Islet precursor cell (in vitro differentiated cells): ENCODE measurements at regions not wholly inside any gene's neighbourhood (a gene's known extent, or its start where the extent isn't known, plus 50 kb on each side); places are given as distances from the start of the nearest gene placed in this dataset.

ENCODE experiments used
- DNase-seq: peaks from one replicate; pipeline ENCODE4 v3.0.0-alpha.2; 2018

DNA sequence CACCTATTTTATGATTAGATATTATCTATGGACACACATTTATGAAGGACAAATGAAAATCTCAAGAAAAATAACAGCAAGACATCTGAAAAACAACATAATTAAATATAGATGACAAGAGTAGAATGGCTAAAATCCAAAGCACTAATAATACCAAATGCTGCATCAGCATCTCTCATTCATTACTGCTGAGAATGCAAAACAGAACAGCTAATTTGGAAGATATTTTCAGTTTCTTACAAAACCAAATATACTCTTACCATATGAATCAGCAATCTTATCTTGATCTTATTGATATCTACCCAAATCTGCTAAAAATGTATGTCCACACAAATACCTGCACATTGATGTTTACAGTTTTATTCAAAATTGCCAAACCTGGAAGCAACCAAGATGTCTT lies 829.1 kb upstream of the MIR17HG start:
- no peak for DNase-seq

DNA sequence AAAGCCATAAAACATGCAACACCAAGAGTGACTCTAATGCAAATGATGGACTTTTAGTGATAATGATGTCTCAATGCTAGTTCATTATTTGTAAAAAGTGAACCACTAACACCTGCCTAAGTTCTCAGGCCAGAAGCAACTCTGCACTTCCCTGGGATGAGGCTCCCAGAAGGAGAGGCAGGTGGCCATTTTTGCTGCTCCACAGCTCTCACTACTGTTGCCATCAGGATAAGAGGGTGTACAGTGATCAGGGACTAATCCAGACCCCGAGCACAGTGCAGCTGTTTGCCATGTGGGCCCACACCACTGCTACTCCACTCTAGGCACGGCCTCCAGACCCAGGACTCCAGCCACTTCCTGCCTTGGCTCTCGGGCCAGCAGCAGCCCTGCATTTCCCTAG lies 828.3 kb upstream of the MIR17HG start:
- DNase-seq = no peak

DNA sequence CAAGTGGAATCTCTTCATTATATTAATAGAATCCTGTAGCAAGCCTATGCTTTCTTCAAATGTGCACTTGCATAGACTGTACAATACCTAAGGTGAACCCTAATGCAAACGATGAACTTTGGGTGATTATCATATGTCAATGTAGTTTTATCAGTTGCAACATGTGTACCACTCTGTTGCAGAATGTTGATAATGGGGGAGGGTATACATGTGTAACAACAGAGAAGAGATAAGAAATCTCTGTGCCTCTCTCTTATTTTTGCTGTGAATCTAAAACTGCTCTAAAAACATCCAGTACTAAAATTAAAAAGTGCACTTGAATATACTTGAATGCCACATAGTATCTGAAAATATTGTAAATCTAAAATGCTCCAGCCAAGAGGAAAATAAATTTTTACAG lies 820.8 kb upstream of the MIR17HG start:
- no peak for DNase-seq

DNA sequence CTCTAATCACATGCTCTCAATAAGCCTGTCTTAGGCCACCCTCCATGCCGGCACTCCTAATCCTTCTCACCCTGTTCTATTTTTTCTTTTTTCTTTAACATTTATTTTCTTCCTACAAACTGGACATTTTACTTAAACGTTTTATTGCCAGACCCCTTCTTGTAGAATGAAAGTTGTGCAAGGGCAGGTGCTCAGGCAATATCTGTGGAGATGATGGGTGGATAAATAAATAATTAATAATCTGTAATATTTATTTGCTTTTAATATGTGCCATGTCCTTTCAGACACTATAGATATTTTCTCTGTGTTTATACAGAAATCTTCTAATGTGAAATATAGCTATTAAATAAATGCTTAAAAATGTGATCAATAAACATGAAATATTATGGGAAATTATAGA lies 815.7 kb upstream of the MIR17HG start:
- no peak for DNase-seq

DNA sequence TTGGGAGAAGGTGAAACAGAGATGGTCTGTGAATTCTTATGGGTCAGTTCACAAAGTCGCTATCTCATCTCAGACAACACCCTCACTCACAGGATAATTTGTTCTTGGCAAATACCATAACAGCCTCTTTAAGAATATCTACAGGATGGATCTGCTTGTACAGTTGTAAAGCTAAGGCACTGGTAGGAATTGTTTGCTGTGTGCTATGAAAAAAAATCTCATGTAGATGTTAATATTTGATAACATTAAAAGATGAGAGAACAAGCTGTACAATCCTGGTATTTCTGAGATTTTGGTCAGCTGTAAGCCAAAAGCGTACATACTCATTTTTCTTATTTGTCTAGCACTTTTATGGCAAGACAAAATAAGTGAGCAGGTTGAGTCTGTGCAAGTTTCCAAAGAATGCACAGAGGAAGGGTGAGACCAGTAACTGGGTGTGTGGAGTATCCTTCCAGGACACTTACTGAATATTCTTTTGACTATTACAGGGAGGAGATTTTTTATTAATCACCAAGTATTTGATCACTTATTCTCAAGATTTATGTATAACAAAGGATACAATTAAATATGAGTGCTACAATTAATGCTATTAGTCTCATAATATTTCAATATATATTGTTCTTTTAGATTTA lies 814.5 kb upstream of the MIR17HG start:
- no peak for DNase-seq

DNA sequence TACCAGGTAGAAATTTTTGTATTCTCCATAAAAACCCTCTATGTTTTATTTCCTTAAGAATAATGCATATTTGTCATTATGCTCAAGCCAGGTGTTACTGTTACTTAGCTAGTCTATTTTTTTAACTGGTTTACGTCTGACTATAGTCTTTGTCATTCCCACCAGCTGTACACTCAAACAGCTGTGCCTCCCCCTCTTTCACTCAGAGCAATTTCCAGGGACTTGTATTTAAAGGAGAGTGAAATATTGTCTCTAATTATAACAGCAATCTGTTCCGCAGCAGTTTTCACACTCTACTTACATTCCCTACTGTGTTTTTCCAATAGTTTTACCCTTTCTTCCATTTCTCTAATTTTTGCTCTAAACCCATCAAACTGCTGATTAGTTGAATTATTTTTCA lies 813.6 kb upstream of the MIR17HG start:
- DNase-seq = no peak

DNA sequence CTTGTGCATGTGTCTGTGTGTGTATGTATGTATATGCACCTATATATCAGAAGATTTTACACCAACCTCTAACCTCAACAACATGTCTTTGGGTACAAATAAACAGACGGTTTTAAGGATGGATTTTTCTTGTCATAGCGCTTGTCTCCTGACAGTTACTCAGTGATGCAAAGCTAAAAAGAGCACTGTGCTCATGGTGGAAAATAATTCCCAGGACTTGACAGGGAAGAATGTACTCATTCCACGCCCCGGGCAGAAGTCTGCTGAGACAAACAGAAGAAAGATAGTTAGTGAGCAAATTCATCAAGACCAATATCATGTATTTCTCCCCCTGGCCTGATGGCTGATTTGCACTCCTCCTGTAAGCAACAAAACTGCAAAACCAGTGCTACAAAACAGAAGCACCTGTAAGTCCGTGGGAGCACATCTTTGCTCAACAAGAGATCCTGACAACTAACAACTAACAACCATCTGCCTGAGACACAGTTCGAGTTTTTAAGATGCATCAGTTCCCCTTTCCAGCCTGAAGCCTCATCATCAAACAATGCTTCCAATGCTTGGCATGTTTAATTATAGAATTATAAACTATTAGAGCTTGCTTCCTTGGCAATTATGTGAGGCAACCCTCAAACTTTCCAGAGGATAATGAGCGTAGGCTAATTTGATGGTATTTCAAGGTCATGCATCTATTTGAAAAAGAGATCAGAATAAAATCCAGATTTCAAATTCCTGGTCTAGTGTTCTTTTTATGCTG lies 812.7 kb upstream of the MIR17HG start:
- DNase-seq = no peak

DNA sequence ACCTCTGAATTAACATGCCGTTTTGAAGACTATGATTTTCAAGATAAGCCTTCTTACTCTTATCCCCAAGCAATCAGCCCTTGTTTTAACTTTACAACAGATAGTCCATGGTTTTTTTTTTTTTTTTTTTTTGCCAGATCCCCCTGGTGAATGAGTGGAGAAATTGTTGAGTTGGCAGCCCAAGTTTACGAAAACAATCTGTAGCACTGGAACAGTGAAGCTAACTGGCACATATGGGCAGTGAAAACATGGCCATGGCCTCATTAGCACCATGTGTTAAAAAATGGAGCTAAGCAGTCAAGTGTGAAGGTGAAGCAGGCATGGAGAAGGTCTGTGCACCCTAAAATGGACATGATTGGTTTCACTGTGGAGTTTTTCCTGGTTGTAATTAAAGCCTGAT lies 812.1 kb upstream of the MIR17HG start:
- no peak for DNase-seq

DNA sequence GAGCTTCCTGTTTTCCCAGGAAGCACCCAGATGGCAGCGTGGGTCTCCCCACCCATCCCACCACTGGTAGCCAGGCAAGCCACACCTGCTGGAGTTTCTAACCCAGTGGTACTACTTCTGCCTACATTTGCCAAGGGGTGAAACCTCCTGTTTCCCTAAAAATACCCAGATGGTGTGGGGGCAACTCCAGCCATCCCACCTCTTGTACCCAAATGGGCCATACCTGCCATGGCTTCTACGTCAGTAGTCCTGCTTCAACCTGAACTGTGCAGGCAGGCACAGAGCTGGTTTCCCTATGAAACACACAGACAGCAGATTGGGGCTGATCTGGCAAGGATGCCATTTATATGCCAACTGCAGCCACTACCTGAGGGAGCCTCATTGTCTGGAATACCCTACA lies 809.4 kb upstream of the MIR17HG start:
- no peak for DNase-seq

DNA sequence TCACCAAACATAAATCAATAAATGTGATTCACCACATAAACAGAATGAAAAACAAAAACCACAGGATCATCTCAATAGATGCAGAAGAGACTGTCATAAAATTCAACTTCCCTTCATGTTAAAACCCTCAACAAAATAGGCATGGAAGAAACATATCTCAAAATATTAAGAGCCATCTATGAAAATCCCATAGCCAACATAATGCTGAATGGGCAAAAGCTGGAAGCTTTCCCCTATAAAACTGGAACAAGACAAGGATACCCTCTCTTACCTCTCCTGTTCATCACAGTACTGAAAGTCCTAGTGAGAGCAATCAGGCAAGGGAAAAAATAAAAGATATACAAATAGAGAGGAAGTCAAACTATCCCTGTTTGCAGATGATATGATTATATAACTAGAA lies 806.1 kb upstream of the MIR17HG start:
- no peak for DNase-seq

DNA sequence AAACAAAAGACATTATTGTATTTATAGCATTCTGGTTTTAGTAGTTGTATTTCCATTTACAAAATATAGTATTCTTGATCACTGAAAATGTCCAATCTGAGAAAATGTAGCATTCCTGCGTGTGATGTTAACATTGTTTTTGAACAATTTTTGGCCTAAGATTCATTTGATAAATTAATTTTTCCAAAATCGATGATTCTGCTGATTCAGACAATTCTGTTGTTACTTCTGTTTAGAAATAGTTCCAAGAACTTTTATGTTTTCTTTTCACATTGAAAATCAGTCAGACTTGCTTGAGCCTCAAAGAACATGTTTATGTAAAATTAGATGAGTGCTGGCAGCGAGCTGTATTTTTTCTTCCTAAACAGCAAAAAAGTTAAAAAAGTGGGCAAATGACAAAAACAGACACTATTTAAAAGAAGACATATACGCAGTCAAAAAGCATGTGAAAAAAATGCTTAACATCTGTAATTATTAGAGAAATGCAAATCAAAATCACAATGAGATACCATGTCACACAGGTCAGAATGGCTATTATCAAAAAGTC lies 804.5 kb upstream of the MIR17HG start:
- no peak for DNase-seq

DNA sequence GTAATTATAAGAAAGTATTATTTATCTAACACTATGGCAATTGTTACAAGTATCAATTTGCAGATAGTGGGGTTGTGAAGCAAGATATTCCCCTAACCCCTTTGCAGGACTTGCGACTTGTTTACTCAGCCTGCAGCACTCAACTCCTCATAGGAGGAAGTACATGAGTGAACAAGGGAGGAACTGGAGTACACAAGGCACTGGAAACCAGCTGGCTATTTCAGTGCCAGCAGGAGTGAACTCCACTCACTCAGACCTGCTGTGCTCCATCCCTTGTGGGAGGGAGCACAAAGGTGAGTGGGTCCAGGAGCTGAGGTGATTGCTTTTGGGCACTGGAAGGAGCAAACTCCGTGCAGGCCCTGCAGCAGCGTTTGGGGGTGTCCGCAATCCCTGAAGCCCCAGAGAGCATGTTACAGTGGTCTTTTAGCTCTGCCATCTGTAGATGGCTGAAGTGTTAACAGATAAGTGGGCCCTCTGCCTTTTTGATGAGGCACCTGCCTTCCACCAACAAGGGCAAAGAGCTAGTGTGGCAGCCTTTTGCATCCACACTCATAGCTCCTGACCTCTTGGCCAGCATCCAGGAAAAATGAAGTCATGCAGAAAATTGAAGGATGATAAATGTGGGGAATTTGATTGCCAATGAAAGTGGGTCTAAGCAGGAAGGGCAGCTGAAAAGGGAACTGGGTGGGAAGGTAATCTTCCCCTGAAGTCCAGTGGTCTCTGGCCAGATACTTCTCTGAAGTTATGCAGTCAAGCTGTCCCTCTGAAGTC lies 802.2 kb upstream of the MIR17HG start:
- no peak for DNase-seq

DNA sequence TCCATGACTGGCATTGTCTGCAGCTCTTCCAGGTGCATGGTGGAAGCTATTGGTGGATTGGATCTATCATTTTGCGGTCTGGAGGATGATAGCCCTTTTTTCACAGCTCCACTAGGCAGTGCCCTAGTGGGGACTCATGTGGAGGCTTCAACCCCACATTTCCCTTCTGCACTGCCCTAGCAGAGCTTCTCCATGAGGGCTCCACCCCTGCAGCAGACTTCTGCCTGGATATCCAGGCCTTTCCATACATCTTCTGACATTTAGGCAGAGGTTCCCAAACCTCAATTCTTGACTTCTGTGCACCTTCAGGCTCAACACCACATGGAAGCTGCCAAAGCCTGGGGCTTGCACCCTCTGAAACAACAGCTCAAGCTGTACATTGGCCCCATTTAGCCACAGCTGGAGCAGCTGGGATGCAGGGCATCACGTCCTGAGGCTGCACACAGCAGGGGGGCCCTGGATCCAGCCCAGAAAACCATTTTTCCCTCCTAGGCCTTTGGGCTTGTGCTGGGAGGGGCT lies 800.2 kb upstream of the MIR17HG start:
- no peak for DNase-seq

DNA sequence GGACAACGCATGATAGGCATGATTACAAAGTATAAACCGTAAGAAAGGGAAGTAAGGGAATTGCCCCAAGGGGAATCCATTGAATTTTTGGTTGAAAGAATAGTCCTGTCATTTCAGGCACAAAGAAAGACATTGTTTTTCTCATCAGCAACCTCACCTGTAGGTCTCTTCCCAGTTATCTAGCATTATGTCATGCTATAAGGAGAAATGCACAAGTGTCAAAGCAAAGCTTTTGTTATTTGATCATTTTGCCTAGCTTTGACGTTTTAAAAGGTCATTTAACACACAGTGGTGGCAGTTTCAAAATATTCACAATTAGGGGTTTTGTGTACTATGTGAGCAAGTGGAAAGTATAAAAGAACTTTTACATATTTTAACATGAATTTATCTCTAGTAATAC lies 796.2 kb upstream of the MIR17HG start:
- DNase-seq = no peak

DNA sequence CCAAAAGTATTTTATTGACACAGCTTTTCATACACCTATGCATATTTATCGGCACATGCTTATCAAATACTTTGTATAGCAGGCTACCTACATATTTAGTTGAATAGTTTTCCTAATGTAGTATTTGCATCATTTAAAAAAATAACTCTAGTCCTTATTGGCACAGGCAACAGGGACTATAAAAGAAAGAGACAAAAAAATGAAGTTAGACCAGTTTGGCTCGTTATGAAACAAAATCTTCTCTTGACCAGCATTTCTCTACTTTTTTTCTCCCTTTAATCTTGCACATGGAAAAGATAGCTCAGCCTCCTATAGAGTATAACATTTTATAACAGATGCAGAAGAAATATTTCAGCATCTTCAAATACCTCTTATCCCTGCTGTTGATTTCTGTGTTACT lies 794.8 kb upstream of the MIR17HG start:
- no peak for DNase-seq

DNA sequence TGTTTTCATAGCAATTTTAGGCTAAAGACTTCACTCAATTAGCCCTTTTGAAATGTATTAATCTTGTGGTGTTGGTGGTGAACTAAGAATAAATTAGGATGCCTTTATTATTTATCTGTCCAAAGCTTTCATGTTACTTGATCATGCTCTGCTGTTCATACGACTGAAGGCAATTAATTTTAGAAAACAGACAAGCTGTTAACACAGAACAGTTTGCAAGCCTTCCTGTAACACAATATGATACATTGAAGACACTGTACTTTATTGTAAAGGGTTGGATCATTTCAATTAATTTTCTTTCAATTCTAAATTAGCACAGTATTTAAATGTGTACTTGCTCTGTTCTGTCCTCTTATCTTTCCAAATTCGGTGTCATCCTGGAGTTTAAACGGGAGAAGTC lies 794.3 kb upstream of the MIR17HG start:
- no peak for DNase-seq

DNA sequence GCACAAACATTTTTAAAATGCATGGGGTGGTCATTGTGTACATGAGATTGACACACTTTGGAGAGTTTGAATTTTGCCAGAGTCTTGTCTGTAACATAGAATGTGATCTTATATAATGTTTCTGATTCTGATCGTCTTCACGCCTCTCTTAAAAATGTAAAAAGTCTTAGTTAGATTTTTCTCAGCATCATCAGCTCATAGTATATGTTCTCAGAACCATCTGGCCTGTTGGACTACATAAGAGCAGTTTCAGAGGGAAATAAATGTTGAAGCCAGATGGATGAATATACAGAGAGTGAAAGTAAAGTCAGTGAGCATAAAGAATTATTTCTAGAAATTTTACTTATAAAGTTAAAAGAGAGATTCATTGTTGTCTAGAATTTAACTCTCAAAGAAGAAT lies 789.9 kb upstream of the MIR17HG start:
- DNase-seq = no peak

DNA sequence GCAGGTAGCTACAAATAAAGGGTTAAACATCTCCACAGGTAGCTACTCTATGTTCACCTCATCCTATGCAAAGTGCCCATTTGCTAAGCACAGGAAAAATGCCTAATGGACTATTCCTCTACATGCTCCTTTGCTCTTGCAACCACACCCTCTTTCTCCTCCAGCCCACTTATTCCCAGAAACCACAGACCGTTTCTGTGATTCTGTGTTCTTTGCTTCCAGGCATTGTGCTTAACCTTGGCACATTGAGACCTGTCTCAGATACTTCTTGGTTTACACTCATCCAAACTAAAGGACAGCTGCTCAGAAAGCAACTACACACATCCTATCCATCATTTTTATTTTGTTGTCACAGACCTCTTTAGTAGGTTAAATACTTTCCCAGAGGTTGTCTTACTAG lies 785.0 kb upstream of the MIR17HG start:
- DNase-seq = no peak

DNA sequence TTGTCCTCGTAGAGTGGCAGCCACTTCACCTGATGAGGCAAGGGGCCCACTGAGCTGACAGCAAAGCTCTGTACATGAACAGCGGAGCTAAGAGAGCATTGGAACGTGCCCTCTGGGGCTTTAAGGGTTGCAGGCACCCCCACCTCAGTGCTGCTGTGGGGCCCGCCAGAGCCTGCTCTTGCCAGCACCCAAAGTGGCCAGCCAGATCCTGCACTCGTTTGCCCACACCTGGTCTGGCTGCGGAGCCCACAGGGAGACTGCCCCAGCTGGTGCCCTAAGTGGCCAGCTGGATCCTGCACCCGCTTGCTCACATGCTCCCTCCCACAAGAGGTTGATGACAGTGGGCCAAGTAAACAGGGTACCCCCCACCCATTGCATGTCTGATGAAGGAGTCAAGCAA lies 783.4 kb upstream of the MIR17HG start:
- no peak for DNase-seq

DNA sequence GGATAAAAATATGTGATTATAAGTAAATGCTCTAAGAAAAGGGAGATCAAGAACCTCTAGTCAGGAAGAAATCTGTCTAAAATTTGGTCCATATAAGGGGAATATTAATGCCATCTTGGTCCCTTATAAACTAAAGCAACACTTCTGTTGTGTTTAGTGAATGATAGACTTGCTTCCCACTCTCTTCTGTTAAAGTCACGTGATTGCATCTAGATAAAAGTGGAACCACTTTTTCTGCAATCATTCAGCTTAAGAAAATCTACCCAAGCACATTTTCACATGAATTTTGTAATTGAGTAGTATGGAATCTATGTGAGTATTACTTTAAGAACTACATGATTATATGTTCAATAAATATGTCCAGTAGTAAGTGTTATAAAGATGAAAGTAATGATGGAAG lies 782.9 kb upstream of the MIR17HG start:
- no peak for DNase-seq

DNA sequence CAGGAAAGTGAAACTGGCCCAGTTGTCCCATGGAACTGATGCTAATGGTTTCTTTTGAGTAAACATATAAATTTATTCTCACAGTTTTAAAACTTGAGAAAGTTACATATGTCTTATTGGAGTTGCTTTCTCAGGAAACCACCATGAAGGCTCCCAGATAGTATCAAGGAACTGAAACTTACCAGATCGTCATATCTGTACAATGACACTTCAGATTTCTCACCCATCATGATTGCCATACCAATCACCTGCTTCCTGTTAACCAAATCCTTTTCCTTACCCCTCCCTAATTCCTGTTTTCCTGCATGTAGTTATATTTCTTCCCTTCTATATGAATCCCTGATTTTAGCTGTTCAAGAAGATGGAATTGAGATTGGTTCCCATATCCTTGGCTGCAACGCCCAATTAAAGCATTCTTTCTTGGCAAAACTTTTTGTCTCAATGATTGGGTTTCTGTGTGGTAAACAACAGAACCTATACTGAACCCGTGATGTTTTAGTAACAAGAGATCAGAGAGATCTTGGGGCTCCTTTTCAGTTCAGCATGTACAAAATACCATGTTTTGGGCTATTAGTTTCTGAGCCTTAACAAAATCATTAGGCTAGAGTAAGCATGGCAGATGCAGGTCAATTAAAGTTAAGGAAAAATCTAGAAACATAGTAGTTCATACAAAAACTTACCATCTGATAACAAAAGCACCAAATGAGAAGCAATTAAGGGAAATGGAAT lies 781.3 kb upstream of the MIR17HG start:
- no peak for DNase-seq

DNA sequence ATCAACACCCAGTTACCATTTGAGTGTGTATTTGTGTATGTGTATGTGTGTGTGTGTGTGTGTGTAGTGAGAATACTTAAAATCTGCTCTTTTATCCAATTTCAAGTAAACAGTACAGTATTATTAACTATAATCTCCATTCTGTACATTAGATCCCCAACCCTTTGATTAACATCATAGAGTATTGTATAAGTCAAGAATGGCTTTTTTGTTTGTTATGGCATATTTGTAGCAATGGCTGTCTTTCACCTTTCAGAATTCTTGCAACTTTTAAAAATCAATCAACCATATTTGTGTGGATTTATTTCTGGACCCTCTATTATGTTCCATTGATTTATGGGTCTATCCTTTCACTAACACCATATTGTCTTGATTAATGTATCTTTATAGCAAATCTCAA lies 779.3 kb upstream of the MIR17HG start:
- DNase-seq = no peak

DNA sequence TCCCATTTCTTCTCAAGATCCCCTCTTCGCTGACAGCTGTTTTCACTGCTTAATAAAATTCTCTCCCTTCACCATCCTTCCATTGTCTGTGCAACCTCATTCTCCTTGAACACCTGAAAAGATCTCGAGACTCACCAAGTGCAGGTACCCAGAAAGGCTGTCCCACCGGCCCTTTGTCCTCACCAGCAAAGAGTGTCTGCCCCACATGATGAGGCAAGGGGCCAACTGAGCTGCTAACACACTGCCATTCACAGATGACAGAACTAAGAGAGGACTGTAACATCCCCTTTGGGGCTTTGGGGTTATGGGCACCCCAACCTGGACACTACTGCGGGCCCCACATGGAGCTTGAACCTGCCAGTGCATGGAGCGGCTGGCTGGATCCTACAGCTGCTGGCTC lies 771.4 kb upstream of the MIR17HG start:
- no peak for DNase-seq
